HG03097 (cell line): ENCODE measurements at regions not wholly inside any gene's neighbourhood (a gene's known extent, or its start where the extent isn't known, plus 50 kb on each side); places are given as distances from the start of the nearest gene placed in this dataset.

Experiments used
- ATAC-seq: cut with Tn5 transposase; IDR thresholded peaks from one replicate; pipeline ENCODE4 v1.9.1; 2021; ENCODE audit not compliant: unreplicated experiment, low FRiP score

GRCh38 chr9:129507805-129508204 is 113.1 kb downstream of the C9orf50 start:
- ATAC-seq: no peak

- no peak for ATAC-seq
These were observed 114.0 kb downstream of the C9orf50 start for GRCh38 chr9:129506892-129507291.

GRCh38 chr9:129506041-129506440 is 114.9 kb downstream of the C9orf50 start:
- no peak for ATAC-seq

- no peak for ATAC-seq
These were observed 115.5 kb downstream of the C9orf50 start for GRCh38 chr9:129505270-129505902.

- no peak for ATAC-seq
These were observed 116.5 kb downstream of the C9orf50 start for GRCh38 chr9:129504404-129504803.

GRCh38 chr9:129501771-129502319 is 119.1 kb downstream of the C9orf50 start:
- ATAC-seq: no peak

- no peak for ATAC-seq
These were observed 119.8 kb downstream of the C9orf50 start for GRCh38 chr9:129500863-129501770.

- no peak for ATAC-seq
These were observed 120.6 kb downstream of the C9orf50 start for GRCh38 chr9:129500161-129500862.

GRCh38 chr9:129498451-129499384 is 122.2 kb downstream of the C9orf50 start:
- ATAC-seq: no peak

- ATAC-seq: no peak
These were observed 123.0 kb downstream of the C9orf50 start for GRCh38 chr9:129497813-129498450.

- ATAC-seq: no peak
These were observed 123.7 kb downstream of the C9orf50 start for GRCh38 chr9:129497005-129497812.

- ATAC-seq: no peak
These were observed 124.4 kb downstream of the C9orf50 start for GRCh38 chr9:129496473-129497004.

- ATAC-seq: no peak
These were observed 125.1 kb downstream of the C9orf50 start for GRCh38 chr9:129495620-129496472.

- no peak for ATAC-seq
These were observed 126.7 kb downstream of the C9orf50 start for GRCh38 chr9:129494113-129494789.

GRCh38 chr9:129493706-129494047 is 127.2 kb downstream of the C9orf50 start:
- no peak for ATAC-seq

- no peak for ATAC-seq
These were observed 127.7 kb downstream of the C9orf50 start for GRCh38 chr9:129493002-129493705.
